ENCODE measurements at regions not wholly inside any gene's neighbourhood (a gene's known extent, or its start where the extent isn't known, plus 50 kb on each side); places are given as distances from the start of the nearest gene placed in this dataset.

GRCh38 chr5:61620699-61621182 is 288.7 kb downstream of the ZSWIM6 start (continued):
- TF ChIP-seq HOXA7 (CRISPR knock-in tag; IDR thresholded peaks at IDR 0.05) = no peak
- TF ChIP-seq, protein P1, sequence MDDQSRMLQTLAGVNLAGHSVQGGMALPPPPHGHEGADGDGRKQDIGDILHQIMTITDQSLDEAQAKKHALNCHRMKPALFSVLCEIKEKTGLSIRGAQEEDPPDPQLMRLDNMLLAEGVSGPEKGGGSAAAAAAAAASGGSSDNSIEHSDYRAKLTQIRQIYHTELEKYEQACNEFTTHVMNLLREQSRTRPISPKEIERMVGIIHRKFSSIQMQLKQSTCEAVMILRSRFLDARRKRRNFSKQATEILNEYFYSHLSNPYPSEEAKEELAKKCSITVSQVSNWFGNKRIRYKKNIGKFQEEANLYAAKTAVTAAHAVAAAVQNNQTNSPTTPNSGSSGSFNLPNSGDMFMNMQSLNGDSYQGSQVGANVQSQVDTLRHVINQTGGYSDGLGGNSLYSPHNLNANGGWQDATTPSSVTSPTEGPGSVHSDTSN (IDR thresholded peaks at IDR 0.05) = peak; percentile 37; the same call in 1 of the 2 replicates
- no peak for TF ChIP-seq CBX8 (IDR thresholded peaks at IDR 0.05)
- TF ChIP-seq ESRRA (IDR thresholded peaks at IDR 0.05; ENCODE audit: borderline replicate concordance, low read length) = no peak
- no peak for TF ChIP-seq USF2 (IDR thresholded peaks at IDR 0.05)
- no peak for TF ChIP-seq E2F6 (IDR thresholded peaks at IDR 0.05; ENCODE audit: borderline replicate concordance, low read depth)
- peak; percentile 33; the same call in 1 of the 2 replicates for TF ChIP-seq MAX (IDR thresholded peaks at IDR 0.05)
- TF ChIP-seq POLR2A (IDR thresholded peaks at IDR 0.05; ENCODE audit: low read length) = no peak
- TF ChIP-seq JUN (IDR thresholded peaks at IDR 0.05) = peak; percentile 74 to 78; a peak in 3 of 5 replicates
- peak; percentile 5; the same call in 1 of the 2 replicates for TF ChIP-seq ZSCAN20 (CRISPR knock-in tag; IDR thresholded peaks at IDR 0.05)
- TF ChIP-seq, protein P2, sequence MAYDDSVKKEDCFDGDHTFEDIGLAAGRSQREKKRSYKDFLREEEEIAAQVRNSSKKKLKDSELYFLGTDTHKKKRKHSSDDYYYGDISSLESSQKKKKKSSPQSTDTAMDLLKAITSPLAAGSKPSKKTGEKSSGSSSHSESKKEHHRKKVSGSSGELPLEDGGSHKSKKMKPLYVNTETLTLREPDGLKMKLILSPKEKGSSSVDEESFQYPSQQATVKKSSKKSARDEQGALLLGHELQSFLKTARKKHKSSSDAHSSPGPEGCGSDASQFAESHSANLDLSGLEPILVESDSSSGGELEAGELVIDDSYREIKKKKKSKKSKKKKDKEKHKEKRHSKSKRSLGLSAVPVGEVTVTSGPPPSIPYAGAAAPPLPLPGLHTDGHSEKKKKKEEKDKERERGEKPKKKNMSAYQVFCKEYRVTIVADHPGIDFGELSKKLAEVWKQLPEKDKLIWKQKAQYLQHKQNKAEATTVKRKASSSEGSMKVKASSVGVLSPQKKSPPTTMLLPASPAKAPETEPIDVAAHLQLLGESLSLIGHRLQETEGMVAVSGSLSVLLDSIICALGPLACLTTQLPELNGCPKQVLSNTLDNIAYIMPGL (CRISPR knock-in tag; IDR thresholded peaks at IDR 0.05; ENCODE audit: borderline replicate concordance) = no peak
- peak; percentile 91 for TF ChIP-seq GATA3 (IDR thresholded peaks at IDR 0.05; ENCODE audit: borderline replicate concordance)
- no peak for TF ChIP-seq MAZ (IDR thresholded peaks at IDR 0.05; ENCODE audit: borderline replicate concordance, low read depth, low read length)
- TF ChIP-seq CEBPB (IDR thresholded peaks at IDR 0.05) = no peak; a peak in 1 of 4 replicates
- TF ChIP-seq CHD4 (IDR thresholded peaks at IDR 0.05; ENCODE audit: borderline replicate concordance) = no peak
- peak in 1 of 2 experiments; percentile 45; a peak in 2 of 5 replicates for TF ChIP-seq RAD21 (conservative IDR thresholded peaks at IDR 0.05 in 1 of 2, IDR thresholded peaks at IDR 0.05 in 1 of 2)
- no peak for TF ChIP-seq RARB (CRISPR knock-in tag; IDR thresholded peaks at IDR 0.05)
- TF ChIP-seq MYC (IDR thresholded peaks at IDR 0.05; ENCODE audit: borderline replicate concordance, low read length) = no peak
- no peak for TF ChIP-seq EHF (CRISPR knock-in tag; IDR thresholded peaks at IDR 0.05)
- no peak for TF ChIP-seq FOXS1 (CRISPR knock-in tag; IDR thresholded peaks at IDR 0.05)
- TF ChIP-seq NPAS2 (CRISPR knock-in tag; IDR thresholded peaks at IDR 0.05; ENCODE audit: borderline replicate concordance) = no peak
- TF ChIP-seq EHMT2 (IDR thresholded peaks at IDR 0.05; ENCODE audit: low read depth) = no peak
- TF ChIP-seq ELK1 (IDR thresholded peaks at IDR 0.05; ENCODE audit: low read depth, low read length) = no peak
- no peak for TF ChIP-seq KDM1A (IDR thresholded peaks at IDR 0.05; ENCODE audit: low read depth)
- TF ChIP-seq SMC3 (IDR thresholded peaks at IDR 0.05) = peak; percentile 40; the same call in 2 of the 3 replicates
- peak; percentile 75; the same call in 1 of the 3 replicates for TF ChIP-seq BCL3 (IDR thresholded peaks at IDR 0.05)
- no peak for TF ChIP-seq RNF2 (IDR thresholded peaks at IDR 0.05; ENCODE audit: borderline replicate concordance, low read depth)
- TF ChIP-seq CHD2 (IDR thresholded peaks at IDR 0.05; ENCODE audit: low read length, partially characterized antibody) = no peak
- no peak for TF ChIP-seq RCOR1 (IDR thresholded peaks at IDR 0.05; ENCODE audit: low read depth, low read length)
- peak; percentile 54; the same call in 1 of the 2 replicates for TF ChIP-seq JUNB (IDR thresholded peaks at IDR 0.05)
- TF ChIP-seq FOSB (CRISPR knock-in tag; IDR thresholded peaks at IDR 0.05) = no peak
- no peak for TF ChIP-seq HES2 (IDR thresholded peaks at IDR 0.05)
- TF ChIP-seq NFE2L2 (conservative IDR thresholded peaks at IDR 0.05; ENCODE audit: low read length) = no peak
- no peak for TF ChIP-seq HEYL (CRISPR knock-in tag; IDR thresholded peaks at IDR 0.05)
- no peak for TF ChIP-seq POLR2AphosphoS2 (conservative IDR thresholded peaks at IDR 0.05; ENCODE audit: low read length)
- TF ChIP-seq HDAC2 (IDR thresholded peaks at IDR 0.05) = no peak
- TF ChIP-seq KDM5A (IDR thresholded peaks at IDR 0.05) = no peak
